ENCODE measurements at regions not wholly inside any gene's neighbourhood (a gene's known extent, or its start where the extent isn't known, plus 50 kb on each side); places are given as distances from the start of the nearest gene placed in this dataset.
"Not testable (repeated sequence)": the region's sequence is repeated elsewhere in the genome, so short reads cannot be mapped to it uniquely, and the experiment has no call there.

DNA sequence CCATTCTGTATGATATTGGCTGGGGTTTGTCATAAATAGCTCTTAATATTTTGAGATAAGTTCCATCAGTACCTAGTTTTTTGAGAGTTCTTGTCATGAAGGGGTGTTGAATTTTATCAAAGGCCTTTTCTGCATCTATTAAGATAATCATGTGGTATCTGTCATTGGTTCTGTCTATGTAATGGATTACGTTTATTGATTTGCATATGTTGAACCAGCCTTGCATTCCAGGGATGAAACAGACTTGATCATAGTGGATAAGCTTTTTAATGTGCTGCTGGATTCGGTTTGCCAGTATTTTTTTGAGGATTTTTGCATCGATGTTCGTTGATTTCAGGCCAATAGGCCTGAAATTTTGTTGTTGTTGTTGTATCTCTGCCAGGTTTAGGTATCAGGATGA, 469.4 kb upstream of the SPRY2 start:
- TF ChIP-seq, protein P1, sequence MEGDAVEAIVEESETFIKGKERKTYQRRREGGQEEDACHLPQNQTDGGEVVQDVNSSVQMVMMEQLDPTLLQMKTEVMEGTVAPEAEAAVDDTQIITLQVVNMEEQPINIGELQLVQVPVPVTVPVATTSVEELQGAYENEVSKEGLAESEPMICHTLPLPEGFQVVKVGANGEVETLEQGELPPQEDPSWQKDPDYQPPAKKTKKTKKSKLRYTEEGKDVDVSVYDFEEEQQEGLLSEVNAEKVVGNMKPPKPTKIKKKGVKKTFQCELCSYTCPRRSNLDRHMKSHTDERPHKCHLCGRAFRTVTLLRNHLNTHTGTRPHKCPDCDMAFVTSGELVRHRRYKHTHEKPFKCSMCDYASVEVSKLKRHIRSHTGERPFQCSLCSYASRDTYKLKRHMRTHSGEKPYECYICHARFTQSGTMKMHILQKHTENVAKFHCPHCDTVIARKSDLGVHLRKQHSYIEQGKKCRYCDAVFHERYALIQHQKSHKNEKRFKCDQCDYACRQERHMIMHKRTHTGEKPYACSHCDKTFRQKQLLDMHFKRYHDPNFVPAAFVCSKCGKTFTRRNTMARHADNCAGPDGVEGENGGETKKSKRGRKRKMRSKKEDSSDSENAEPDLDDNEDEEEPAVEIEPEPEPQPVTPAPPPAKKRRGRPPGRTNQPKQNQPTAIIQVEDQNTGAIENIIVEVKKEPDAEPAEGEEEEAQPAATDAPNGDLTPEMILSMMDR (IDR thresholded peaks at IDR 0.05), result not testable (repeated sequence)
- TF ChIP-seq POLR2A (IDR thresholded peaks at IDR 0.05), result not testable (repeated sequence)
